HCT116 (cell line): ENCODE measurements at regions not wholly inside any gene's neighbourhood (a gene's known extent, or its start where the extent isn't known, plus 50 kb on each side); places are given as distances from the start of the nearest gene placed in this dataset.

Experiments
- ATAC-seq: fragments of 200-7000 bp; cut with Tn5 transposase; 2 replicates; pipeline ENCODE4 v1.9.1; 2020; ENCODE audit warnings: mild to moderate bottlenecking, moderate library complexity
- BruUV-seq: library from RNA; stranded (reverse); fragments of 400-500 nt; replicated peaks from 2 replicates; lab custom pipeline; 2021; lab: Mats Ljungman, UMichigan
- CTCF ChIA-PET: fragments of 300-600 bp; sonication (Branson Sonifier 250); formaldehyde crosslinking; loops from one replicate; lab custom pipeline; 2021; ENCODE audit warnings: antibody characterized with exemption; lab: Charles Lee
- POLR2A ChIA-PET: fragments of 300-600, 350-600 bp; sonication (Branson Sonifier 250); formaldehyde crosslinking; loops from one replicate; lab custom pipeline; 2021; ENCODE audit warnings: antibody characterized with exemption; lab: Charles Lee
- RAD21 ChIA-PET, 2 experiments: fragments of 300-600 bp; sonication (Branson Sonifier 250); formaldehyde crosslinking; loops; one replicate each; lab custom pipeline; 2023; ENCODE audit warnings: low total read pairs in 2 of 2; ENCODE audit not compliant: uncharacterized antibody in 2 of 2, unreplicated experiment in 2 of 2, low non-redundant PET in 1 of 2; lab: Charles Lee
- DNase-seq: peaks from one replicate; pipeline ENCODE4 v3.0.0-alpha.2; 2010; ENCODE audit warnings: low read depth, low spot score
- H2AFZ ChIP-seq: fragments of 200-600 bp; shearing (Covaris generic), sonication (generic); 2 replicates; pipeline ENCODE4 v1.6.1; 2017; ENCODE audit warnings: low read depth, mixed run types, mixed read lengths, antibody characterized with exemption, low read length; ENCODE audit not compliant: poor library complexity, severe bottlenecking
- H3K27ac ChIP-seq: 2 replicates; pipeline ENCODE4 v1.5.1; 2012; ENCODE audit warnings: low read depth, low read length
- H3K27me3 ChIP-seq: fragments of 200-600 bp; sonication (generic); 2 replicates; pipeline ENCODE4 v1.6.1; 2016; ENCODE audit warnings: mixed run types, low read length, mixed read lengths; ENCODE audit not compliant: insufficient read depth
- H3K36me3 ChIP-seq, 2 experiments: fragments of 200-500 bp in 1 of 2; fragments of 200-600 bp in 1 of 2; sonication (Bioruptor generic) in 1 of 2; sonication (generic) in 1 of 2; 2 replicates each; pipeline versions ENCODE4 v1.5.1 to v1.6.1; 2014 to 2016; ENCODE audit warnings: low read length in 2 of 2, inconsistent platforms in 1 of 2, mixed read lengths in 1 of 2, mixed run types in 1 of 2; ENCODE audit not compliant: insufficient read depth in 2 of 2, control insufficient read depth in 1 of 2
- H3K4me1 ChIP-seq, 2 experiments: fragments of 200-600 bp in 1 of 2; sonication (generic) in 1 of 2; 2 replicates each; pipeline versions ENCODE4 v1.5.1 to v1.6.1; 2012 to 2017; ENCODE audit warnings: low read length in 2 of 2, inconsistent platforms in 1 of 2, mild to moderate bottlenecking in 1 of 2, mixed read lengths in 1 of 2, mixed run types in 1 of 2, moderate library complexity in 1 of 2; ENCODE audit not compliant: insufficient read depth in 2 of 2, control insufficient read depth in 1 of 2
- H3K4me2 ChIP-seq: fragments of 200-600 bp; sonication (generic); 2 replicates; pipeline ENCODE4 v1.6.1; 2017; ENCODE audit warnings: mixed run types, low read length, mixed read lengths
- H3K4me3 ChIP-seq, 2 experiments: fragments of 200-600 bp in 1 of 2; sonication (generic) in 1 of 2; replicated peaks in 1 of 2; 2 replicates each; pipeline ENCODE4 v1.5.1; 2011 to 2016; ENCODE audit warnings: low read length in 2 of 2, control low read depth in 1 of 2, low read depth in 1 of 2, mild to moderate bottlenecking in 1 of 2, mixed read lengths in 1 of 2, mixed run types in 1 of 2
- H3K79me2 ChIP-seq: fragments of 200-600 bp; sonication (generic); 2 replicates; pipeline ENCODE4 v1.6.1; 2017; ENCODE audit warnings: mild to moderate bottlenecking, mixed run types, low read length, moderate library complexity, mixed read lengths; ENCODE audit not compliant: insufficient read depth
- H3K9ac ChIP-seq: fragments of 200-600 bp; sonication (generic); 2 replicates; pipeline ENCODE4 v1.6.1; 2016; ENCODE audit warnings: low read length, mixed read lengths
- H3K9me2 ChIP-seq: fragments of 200-600 bp; sonication (generic), shearing (Covaris generic); 2 replicates; pipeline ENCODE4 v1.6.1; 2017; ENCODE audit warnings: mixed run types, mild to moderate bottlenecking, moderate library complexity; ENCODE audit not compliant: insufficient read depth
- H3K9me3 ChIP-seq, 2 experiments: fragments of 200-500 bp in 1 of 2; fragments of 200-600 bp in 1 of 2; sonication (Bioruptor generic) in 1 of 2; sonication (generic) in 1 of 2; 2 replicates each; pipeline ENCODE4 v1.6.1; 2014 to 2017; ENCODE audit warnings: low read length in 2 of 2, mixed read lengths in 2 of 2, inconsistent platforms in 1 of 2, low read depth in 1 of 2, mild to moderate bottlenecking in 1 of 2, mixed run types in 1 of 2, moderate library complexity in 1 of 2; ENCODE audit not compliant: control insufficient read depth in 1 of 2, insufficient read depth in 1 of 2
- H4K20me1 ChIP-seq: fragments of 200-600 bp; sonication (generic), shearing (Covaris generic); 2 replicates; pipeline ENCODE4 v1.6.1; 2017; ENCODE audit warnings: mixed run types, mild to moderate bottlenecking, moderate library complexity; ENCODE audit not compliant: insufficient read depth
- CEBPB ChIP-seq: IDR thresholded peaks from 2 replicates; pipeline ENCODE4 v1.6.1; 2012; ENCODE audit warnings: low read depth
- CTCF ChIP-seq, 3 experiments: fragments of 200-600 bp in 1 of 3; sonication (generic) in 1 of 3; IDR thresholded peaks in 2 of 3; conservative IDR thresholded peaks in 1 of 3; 2 replicates each; pipeline ENCODE4 v1.5.1; 2012 to 2017; ENCODE audit warnings: low read depth in 2 of 3, low read length in 2 of 3, antibody characterized with exemption in 1 of 3, borderline replicate concordance in 1 of 3, control low read depth in 1 of 3, mild to moderate bottlenecking in 1 of 3, mixed read lengths in 1 of 3, mixed run types in 1 of 3, moderate library complexity in 1 of 3; ENCODE audit not compliant: insufficient read depth in 1 of 3
- EZH2phosphoT487 ChIP-seq: fragments of 200-600 bp; IDR thresholded peaks from 2 replicates; pipeline ENCODE4 v1.6.1; 2018; ENCODE audit warnings: antibody characterized with exemption, borderline replicate concordance
- MAX ChIP-seq: IDR thresholded peaks from 2 replicates; pipeline ENCODE4 v1.6.1; 2012
- POLR2AphosphoS5 ChIP-seq: IDR thresholded peaks from 2 replicates; pipeline ENCODE4 v1.6.1; 2011; ENCODE audit warnings: mild to moderate bottlenecking, low read depth, low read length, moderate library complexity
- REST ChIP-seq: IDR thresholded peaks from 2 replicates; pipeline ENCODE4 v1.6.1; 2012; ENCODE audit warnings: low read depth
- SRF ChIP-seq: IDR thresholded peaks from 2 replicates; pipeline ENCODE4 v1.6.1; 2012; ENCODE audit warnings: low read depth
- TCF7L2 ChIP-seq: IDR thresholded peaks from 2 replicates; pipeline ENCODE4 v1.7.0; 2011; ENCODE audit warnings: borderline replicate concordance, inconsistent platforms; ENCODE audit not compliant: insufficient read depth, insufficient read length; ENCODE audit errors: extremely low read depth
- ZBTB33 ChIP-seq: IDR thresholded peaks from 2 replicates; pipeline ENCODE4 v1.6.1; 2011; ENCODE audit warnings: mild to moderate bottlenecking, low read length, moderate library complexity; ENCODE audit not compliant: insufficient replicate concordance; ENCODE audit errors: extremely low read depth
- ZFX ChIP-seq: fragments of 450-650 bp; IDR thresholded peaks from 2 replicates; pipeline ENCODE4 v1.6.1; 2017
- intact Hi-C: fragments of 100-400 bp; cut with micrococcal nuclease; formaldehyde crosslinking; loops from 2 replicates; pipeline ENCODE4 v1.10.0; 2022

GRCh38 chr9:99561961-99562565 lies 259.6 kb upstream of the NR4A3 start:
- RAD21 ChIA-PET = no interaction called here
- no peak overlapping the region for H3K27ac ChIP-seq
- no peaks in the 10 kb centered on the region for H3K9me2 ChIP-seq
- H2AFZ ChIP-seq = no peak overlapping the region
- TF ChIP-seq ZBTB33 (no peak), CEBPB (no peak), TCF7L2 (no peak), CTCF (IDR thresholded peaks at IDR 0.05 in 2 of 3, conservative IDR thresholded peaks at IDR 0.05 in 1 of 3; ENCODE audit: borderline replicate concordance in 1 of 3, insufficient read depth in 1 of 3, low read depth in 2 of 3, low read length in 2 of 3) (no peak), ZFX (no peak), REST (no peak), EZH2phosphoT487 (no peak), POLR2AphosphoS5 (no peak), MAX (no peak), SRF (no peak)
- TF ChIP-seq, all 23 proteins: peak for 0
- H3K4me2 ChIP-seq = no peak overlapping the region
- no peaks in the 10 kb centered on the region for H3K79me2 ChIP-seq
- intact Hi-C loops = no loop called here
- no TSS peak for BruUV-seq
- ChIA-PET POLR2A (no interaction called here), CTCF (no interaction called here)
- peaks cover 15% of the 10 kb centered on the region; the same call in 1 of the 2 replicates for H3K27me3 ChIP-seq
- no peaks in the 10 kb centered on the region for H3K9me3 ChIP-seq
- no peak for ATAC-seq
- no peak for DNase-seq
- H3K4me3 ChIP-seq = no peak overlapping the region
- H3K36me3 ChIP-seq = no peaks in the 10 kb centered on the region
- H3K4me1 ChIP-seq = no peaks in the 10 kb centered on the region
- H3K9ac ChIP-seq = no peak overlapping the region
- H4K20me1 ChIP-seq = no peaks in the 10 kb centered on the region
